ENCODE measurements at regions not wholly inside any gene's neighbourhood (a gene's known extent, or its start where the extent isn't known, plus 50 kb on each side); places are given as distances from the start of the nearest gene placed in this dataset.

GRCh38 chr12:98178126-98178525, 337.3 kb upstream of the TMPO start:
- TF ChIP-seq CTCF (IDR thresholded peaks at IDR 0.05; ENCODE audit: low read depth, low read length, poor library complexity, severe bottlenecking) (no peak), EZH2phosphoT487 (IDR thresholded peaks at IDR 0.05; ENCODE audit: borderline replicate concordance, low read length) (no peak)

Data from DOHH2 (cell line).